Mononuclear cell (primary cell): ENCODE measurements at regions not wholly inside any gene's neighbourhood (a gene's known extent, or its start where the extent isn't known, plus 50 kb on each side); places are given as distances from the start of the nearest gene placed in this dataset.
"Not testable (repeated sequence)": the region's sequence is repeated elsewhere in the genome, so short reads cannot be mapped to it uniquely, and the experiment has no call there.

Experiments used
- H3K27me3 ChIP-seq: 2 replicates; pipeline ENCODE4 v1.6.0; 2011; ENCODE audit warnings: low read length, control low read depth; ENCODE audit not compliant: insufficient read depth
- H3K4me1 ChIP-seq: 2 replicates; pipeline ENCODE4 v1.5.1; 2011; ENCODE audit warnings: mild to moderate bottlenecking, low read length, control low read depth; ENCODE audit not compliant: insufficient read depth
- H3K4me3 ChIP-seq: 2 replicates; pipeline ENCODE4 v1.5.1; 2011; ENCODE audit warnings: mild to moderate bottlenecking, low read length, moderate library complexity
- H3K9me3 ChIP-seq: 2 replicates; pipeline ENCODE4 v1.5.1; 2011; ENCODE audit warnings: low read depth, mild to moderate bottlenecking, control low read depth, low read length

DNA sequence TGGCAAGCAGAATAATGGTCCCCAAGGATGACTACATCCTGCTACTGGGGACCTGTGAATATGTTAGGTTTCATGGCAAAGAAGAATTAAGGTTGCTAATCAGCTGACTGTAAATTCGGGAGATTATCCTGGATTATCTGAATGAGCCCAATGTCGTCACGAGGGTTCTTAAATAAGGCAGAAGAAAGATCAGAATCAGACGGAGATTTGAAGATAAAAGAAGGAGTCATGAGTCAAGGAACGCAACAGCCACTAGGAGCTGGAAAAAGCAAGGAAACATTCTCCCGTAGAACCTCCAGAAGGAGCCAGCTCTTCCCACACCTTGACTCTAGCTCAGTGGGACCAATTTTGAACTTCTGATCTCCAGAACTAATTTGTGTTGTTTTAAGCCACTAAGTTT lies 82.9 kb upstream of the APBB1IP start:
- no peak overlapping the region for H3K4me3 ChIP-seq
- no peaks in the 10 kb centered on the region for H3K27me3 ChIP-seq
- H3K4me1 ChIP-seq, result no peaks in the 10 kb centered on the region
- no peaks in the 10 kb centered on the region for H3K9me3 ChIP-seq

DNA sequence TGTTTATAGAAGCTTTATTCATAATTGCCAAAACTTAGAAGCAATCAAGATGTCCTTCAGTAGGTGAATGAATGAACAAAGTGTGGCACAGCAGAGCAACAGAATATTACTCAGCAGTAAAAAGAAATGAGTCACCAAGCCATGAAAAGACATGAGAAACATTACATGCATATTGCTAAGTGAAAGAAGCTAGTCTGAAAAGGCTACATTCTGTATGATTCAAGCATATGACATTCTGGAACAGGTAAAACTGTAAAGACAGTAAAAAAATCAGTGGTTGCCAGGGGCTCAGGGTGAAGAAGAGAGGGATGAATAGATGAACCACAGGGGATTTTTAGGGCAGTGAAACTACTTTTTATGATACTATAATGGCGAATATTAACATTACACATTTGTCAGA lies 80.9 kb upstream of the APBB1IP start:
- H3K4me1 ChIP-seq, result peaks cover 5% of the 10 kb centered on the region
- H3K9me3 ChIP-seq, result no peaks in the 10 kb centered on the region
- no peaks in the 10 kb centered on the region for H3K27me3 ChIP-seq
- no peak overlapping the region for H3K4me3 ChIP-seq

DNA sequence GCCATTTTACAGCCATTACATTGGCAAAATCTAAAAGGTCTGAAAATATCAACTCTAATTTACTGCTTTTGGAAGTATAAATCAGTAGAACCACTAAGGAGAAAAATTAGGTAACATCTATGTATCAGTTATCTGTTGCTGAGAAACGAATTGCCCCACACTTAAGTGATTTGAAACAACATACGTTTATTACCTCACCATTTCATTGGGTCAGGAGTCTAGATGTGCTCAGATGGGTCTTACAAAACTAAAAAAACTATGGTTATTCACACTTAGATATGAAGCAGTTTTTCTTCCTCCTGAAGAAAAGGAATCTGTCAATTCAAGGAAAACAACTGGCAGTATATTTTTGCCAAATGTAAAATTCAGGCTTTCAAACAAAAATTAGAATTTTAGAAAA lies 80.1 kb upstream of the APBB1IP start:
- Histone ChIP-seq H3K4me3 (no peak overlapping the region), H3K4me1 (peaks cover 12% of the 10 kb centered on the region), H3K27me3 (no peaks in the 10 kb centered on the region), H3K9me3 (no peaks in the 10 kb centered on the region)

GRCh38 chr10:26359670-26360069 lies 78.5 kb upstream of the APBB1IP start:
- Histone ChIP-seq H3K4me3 (no peak overlapping the region), H3K9me3 (no peaks in the 10 kb centered on the region), H3K27me3 (no peaks in the 10 kb centered on the region), H3K4me1 (peaks cover 12% of the 10 kb centered on the region)

GRCh38 chr10:26361351-26361750 lies 76.8 kb upstream of the APBB1IP start:
- Histone ChIP-seq H3K4me3 (no peak overlapping the region), H3K4me1 (peaks cover 12% of the 10 kb centered on the region), H3K27me3 (no peaks in the 10 kb centered on the region), H3K9me3 (no peaks in the 10 kb centered on the region)

GRCh38 chr10:26361971-26362370 lies 76.2 kb upstream of the APBB1IP start:
- peaks cover 12% of the 10 kb centered on the region for H3K4me1 ChIP-seq
- H3K4me3 ChIP-seq, result no peak overlapping the region
- H3K9me3 ChIP-seq, result no peaks in the 10 kb centered on the region
- no peaks in the 10 kb centered on the region for H3K27me3 ChIP-seq

GRCh38 chr10:26365681-26366358 lies 72.3 kb upstream of the APBB1IP start:
- no peaks in the 10 kb centered on the region for H3K9me3 ChIP-seq
- H3K27me3 ChIP-seq, result no peaks in the 10 kb centered on the region
- H3K4me3 ChIP-seq, result no peak overlapping the region
- peaks cover 17% of the 10 kb centered on the region for H3K4me1 ChIP-seq

- H3K9me3 ChIP-seq, H3K27me3 ChIP-seq, H3K4me3 ChIP-seq: not testable (repeated sequence)
- peaks cover 17% of the 10 kb centered on the region for H3K4me1 ChIP-seq
Observed at GRCh38 chr10:26367035-26367434, 71.1 kb upstream of the APBB1IP start.

DNA sequence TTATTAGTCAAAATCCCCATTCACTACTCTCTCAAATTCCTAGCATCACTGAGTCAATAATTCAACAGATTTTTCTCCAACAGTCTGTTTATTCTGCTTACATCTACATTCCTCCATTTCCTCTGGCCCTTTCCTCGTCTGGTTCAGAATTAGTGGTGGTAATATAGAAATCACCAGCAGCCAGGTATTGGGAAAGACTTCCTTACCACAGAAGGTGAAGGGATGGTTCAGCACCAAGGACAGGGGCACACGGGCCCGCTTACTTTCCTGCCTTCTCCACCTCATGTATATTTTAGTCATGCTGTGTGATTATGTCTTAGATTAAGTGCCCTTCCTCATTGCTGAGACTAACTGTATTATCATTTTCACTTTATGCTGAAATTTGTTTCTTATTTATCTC lies 70.4 kb upstream of the APBB1IP start:
- Histone ChIP-seq H3K4me1 (peaks cover 15% of the 10 kb centered on the region), H3K9me3 (no peaks in the 10 kb centered on the region), H3K27me3 (no peaks in the 10 kb centered on the region), H3K4me3 (no peak overlapping the region)

GRCh38 chr10:26368463-26368862 lies 69.7 kb upstream of the APBB1IP start:
- Histone ChIP-seq H3K9me3 (no peaks in the 10 kb centered on the region), H3K4me3 (no peak overlapping the region), H3K27me3 (no peaks in the 10 kb centered on the region), H3K4me1 (peaks cover 21% of the 10 kb centered on the region)

DNA sequence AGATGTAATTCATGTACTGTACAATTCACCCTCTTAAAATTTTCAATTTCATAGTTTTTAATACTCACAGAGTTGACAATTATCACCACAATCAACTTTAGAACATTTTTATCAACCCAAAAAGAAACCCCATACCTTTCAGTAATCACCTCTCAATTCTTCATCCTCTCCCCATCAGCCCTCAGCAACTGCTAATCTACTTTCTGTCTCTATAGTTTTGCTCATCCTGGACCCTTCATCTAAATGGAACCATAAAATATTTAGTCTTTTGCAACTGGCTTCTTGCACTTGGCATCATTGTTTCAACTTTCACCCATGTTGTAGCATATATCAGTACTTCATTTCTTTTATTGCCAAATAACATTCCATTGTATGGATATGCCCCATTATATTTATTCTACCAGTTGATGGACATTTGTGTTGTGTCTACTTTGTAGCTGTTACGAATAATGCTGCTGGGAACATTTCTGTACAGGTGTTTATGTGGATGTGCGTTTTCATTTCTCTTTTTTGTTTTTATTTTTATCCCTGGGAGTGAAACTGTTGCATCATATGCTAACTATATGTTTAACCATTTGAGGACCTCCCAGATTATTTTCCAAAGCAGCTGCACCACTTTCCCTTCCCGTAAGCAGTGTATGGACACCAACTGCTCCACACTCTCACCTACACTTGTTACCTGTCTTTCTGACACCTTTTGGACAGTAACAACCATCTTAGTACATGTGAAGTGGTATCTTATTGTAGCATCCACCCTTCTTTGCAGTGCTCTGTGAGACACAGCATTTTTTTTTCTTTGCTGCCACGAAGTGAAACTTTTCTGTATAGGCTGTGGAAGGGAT lies 65.4 kb upstream of the APBB1IP start:
- peaks cover 3% of the 10 kb centered on the region for H3K27me3 ChIP-seq
- no peak overlapping the region for H3K4me3 ChIP-seq
- H3K4me1 ChIP-seq, result peaks cover 50% of the 10 kb centered on the region
- H3K9me3 ChIP-seq, result no peaks in the 10 kb centered on the region

DNA sequence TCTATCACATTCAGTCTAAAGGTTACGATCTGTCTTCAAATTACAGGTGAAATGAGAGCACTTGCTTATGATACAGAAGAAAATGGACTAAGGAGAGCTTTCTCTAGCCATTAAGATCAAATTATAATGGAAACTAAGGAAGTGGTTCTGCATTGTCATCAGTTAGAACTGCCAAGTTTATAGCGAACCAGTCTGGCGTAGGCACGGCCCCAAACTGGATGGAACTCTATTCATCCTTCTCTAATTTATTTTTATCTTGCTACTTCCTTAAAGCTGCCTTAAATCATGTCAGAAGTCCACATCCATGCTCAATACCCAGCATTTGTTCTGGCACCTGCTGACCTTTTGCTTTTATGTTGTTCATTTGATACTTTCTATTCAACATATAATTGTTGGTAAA lies 63.7 kb upstream of the APBB1IP start:
- Histone ChIP-seq H3K4me1 (peaks cover 55% of the 10 kb centered on the region), H3K27me3 (peaks cover 3% of the 10 kb centered on the region), H3K4me3 (no peak overlapping the region), H3K9me3 (no peaks in the 10 kb centered on the region)

DNA sequence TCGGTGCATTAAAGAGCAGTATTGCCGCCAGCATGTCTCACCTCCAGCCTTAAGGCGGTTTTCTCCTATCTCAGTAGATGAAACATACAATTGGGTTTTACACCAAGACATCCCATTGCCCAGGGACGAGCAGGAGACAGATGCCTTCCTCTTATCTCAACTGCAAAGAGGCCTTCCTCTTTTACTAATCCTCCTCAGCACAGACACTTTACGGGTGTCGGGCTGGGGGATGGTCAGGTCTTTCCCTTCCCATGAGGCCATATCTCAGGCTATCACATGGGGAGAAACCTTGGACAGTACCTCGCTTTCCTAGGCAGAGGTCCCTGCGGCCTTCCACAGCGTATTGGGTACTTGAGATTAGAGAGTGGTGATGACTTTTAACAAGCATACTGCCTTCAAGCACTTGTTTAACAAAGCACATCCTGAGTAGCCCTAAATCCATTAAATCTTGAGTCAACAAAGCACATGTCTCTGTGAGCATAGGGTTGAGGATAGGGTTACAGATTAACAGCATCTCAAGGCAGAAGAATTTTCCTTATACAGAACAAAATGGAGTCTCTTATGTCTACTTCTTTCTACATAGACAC lies 60.8 kb upstream of the APBB1IP start:
- not testable (repeated sequence) for H3K9me3 ChIP-seq, H3K4me3 ChIP-seq, H3K27me3 ChIP-seq
- H3K4me1 ChIP-seq, result peaks cover 68% of the 10 kb centered on the region

GRCh38 chr10:26378861-26379294 lies 59.3 kb upstream of the APBB1IP start:
- Histone ChIP-seq H3K4me1 (peaks cover 53% of the 10 kb centered on the region), H3K9me3 (no peaks in the 10 kb centered on the region), H3K27me3 (peaks cover 3% of the 10 kb centered on the region), H3K4me3 (no peak overlapping the region)

GRCh38 chr10:26380815-26381214 lies 57.3 kb upstream of the APBB1IP start:
- no peaks in the 10 kb centered on the region for H3K27me3 ChIP-seq
- no peaks in the 10 kb centered on the region for H3K9me3 ChIP-seq
- peaks cover 51% of the 10 kb centered on the region for H3K4me1 ChIP-seq
- no peak overlapping the region for H3K4me3 ChIP-seq
